Stimulated activated CD4-positive, alpha-beta T cell treated with anti-CD3 and anti-CD28 coated beads, Interleukin-4, amount 100 ng/mL, for 48 hours (primary cell): ENCODE measurements at regions not wholly inside any gene's neighbourhood (a gene's known extent, or its start where the extent isn't known, plus 50 kb on each side); places are given as distances from the start of the nearest gene placed in this dataset.

Experiments
- DNase-seq, 2 donors: peaks; one replicate each; pipeline ENCODE4 v3.0.0-alpha.2; 2020; ENCODE audit warnings: low read depth in 2 of 2

DNA sequence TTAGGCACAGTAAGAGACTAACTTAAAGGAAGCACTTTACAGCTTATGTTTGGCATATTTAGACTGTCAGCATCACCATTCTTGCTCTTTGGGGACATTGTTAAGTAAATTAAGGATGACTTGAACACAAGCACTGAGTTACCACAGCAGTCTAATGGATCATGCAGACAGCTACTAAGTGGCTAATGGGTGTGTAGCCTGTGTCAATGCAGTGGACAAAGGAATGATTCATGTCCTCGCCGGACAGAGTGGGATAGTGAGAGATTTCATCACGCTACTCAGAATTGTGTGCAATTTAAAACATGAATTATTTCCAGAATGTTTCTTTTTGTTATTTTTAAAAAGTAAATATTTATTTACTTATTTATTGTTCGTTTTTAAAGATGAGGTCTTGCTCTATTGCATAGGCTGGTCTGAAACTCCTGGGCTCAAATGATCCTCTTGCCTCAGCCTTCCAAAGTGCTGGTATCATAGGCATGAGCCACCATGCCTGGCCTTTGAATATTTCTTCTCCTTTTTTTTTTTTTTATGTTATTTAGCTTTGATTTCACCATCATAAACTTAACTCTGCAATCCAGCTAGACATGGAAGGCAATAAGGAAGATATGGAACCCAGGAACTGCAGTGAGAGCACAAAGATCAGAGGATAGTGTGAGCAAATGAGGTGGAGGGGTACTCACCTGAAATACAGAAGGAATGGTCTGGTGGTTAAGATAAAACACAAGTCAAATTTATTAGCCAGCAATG lies 53.0 kb upstream of the KLF4 start:
- DNase-seq = no peak

DNA sequence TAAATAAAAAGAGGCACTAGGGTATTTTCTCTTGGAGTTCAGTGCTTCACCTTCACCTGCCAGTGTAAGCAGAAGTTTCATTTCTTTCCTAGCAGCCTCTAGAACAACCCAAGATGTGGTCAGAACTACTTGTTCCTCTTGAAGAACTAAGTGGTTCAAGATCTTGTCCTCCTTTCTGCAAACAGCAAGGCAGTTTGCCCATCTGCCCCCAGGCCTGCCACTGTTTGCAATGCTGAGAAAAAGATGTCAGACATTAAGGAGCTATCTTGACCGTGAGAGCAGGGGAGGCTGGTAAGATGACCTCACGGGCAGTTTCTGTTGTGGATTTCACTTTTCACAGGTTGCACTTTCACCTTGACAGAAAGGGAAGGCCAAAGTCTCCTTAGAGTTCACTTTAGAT lies 52.0 kb upstream of the KLF4 start:
- DNase-seq = no peak

DNA sequence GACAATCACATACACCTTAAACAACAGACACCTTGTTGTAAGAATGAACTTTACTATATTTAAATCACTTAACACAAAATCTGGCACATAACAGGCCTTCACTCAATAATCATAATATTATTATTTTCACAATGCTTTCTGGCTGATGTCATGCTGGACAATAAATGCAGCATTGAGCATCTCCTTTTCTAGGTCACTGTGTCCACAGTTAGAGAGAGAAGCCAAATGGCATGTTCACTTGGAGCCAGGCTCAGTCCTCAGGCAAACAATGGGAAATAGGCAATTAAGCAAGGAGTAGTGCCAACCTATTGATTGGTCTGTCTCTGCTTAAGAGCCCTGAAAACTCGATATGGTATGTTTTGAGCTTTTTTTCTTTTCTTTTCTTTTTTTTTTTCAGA lies 50.6 kb upstream of the KLF4 start:
- no peak for DNase-seq

DNA sequence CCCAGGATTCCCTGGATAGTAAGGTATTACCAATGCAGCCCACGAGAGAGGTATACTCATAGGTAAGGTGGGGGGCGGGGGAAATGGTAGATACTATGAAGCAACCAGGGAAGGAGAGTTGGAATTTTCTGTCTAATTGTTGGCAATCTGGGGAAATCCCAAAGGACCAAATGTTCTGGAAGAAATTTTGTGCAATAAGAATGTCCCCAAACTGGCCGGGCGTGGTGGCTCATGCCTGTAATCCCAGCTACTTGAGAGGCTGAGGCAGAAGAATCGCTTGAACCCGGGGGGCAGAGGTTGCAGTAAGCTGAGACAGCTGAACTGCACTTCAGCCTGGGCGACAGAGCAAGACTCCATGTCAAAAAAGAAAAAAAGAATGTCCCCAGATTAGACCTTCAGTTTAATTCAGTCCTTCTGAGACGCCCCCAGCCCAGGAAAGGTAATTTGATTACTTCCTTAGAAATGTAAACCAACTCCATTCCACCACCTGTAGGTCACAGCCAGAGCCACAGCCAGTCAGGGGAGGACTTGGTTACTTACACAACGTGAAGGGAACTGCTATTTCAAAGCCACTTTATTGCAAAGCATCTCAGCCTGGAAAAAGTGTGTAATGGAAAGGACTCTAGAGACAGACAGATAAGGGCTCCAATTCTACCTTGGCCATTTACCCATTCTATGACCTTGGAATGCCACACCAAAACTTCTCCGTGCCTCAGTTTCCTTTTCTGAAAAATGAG lies 50.0 kb upstream of the KLF4 start:
- DNase-seq = no peak
